ENCODE measurements at regions not wholly inside any gene's neighbourhood (a gene's known extent, or its start where the extent isn't known, plus 50 kb on each side); places are given as distances from the start of the nearest gene placed in this dataset.

DNA sequence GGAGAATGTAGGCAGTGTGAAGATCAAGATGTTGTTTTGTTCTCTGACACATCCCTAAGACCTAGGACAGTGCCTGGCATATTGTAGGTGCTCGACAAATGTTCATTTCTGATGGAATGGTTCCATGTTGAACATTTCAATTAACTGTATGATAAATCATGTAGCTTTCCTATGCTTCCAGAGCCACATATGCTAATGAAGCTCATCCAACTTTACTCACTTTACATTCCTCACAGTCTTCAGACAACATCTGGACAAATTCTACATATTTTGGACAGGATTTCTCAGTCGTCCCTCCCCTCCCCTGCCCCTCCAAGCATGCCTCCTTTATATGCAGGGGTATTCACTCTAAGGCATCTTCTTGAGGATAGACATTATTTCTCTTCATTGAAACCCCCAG lies 177.9 kb downstream of the BLID start:
- no peaks in the 10 kb centered on the region for H3K27me3 Mint-ChIP-seq (ENCODE audit: unreplicated experiment)
- no peaks in the 10 kb centered on the region for H3K36me3 Mint-ChIP-seq (ENCODE audit: unreplicated experiment)
- TF ChIP-seq, protein P1, sequence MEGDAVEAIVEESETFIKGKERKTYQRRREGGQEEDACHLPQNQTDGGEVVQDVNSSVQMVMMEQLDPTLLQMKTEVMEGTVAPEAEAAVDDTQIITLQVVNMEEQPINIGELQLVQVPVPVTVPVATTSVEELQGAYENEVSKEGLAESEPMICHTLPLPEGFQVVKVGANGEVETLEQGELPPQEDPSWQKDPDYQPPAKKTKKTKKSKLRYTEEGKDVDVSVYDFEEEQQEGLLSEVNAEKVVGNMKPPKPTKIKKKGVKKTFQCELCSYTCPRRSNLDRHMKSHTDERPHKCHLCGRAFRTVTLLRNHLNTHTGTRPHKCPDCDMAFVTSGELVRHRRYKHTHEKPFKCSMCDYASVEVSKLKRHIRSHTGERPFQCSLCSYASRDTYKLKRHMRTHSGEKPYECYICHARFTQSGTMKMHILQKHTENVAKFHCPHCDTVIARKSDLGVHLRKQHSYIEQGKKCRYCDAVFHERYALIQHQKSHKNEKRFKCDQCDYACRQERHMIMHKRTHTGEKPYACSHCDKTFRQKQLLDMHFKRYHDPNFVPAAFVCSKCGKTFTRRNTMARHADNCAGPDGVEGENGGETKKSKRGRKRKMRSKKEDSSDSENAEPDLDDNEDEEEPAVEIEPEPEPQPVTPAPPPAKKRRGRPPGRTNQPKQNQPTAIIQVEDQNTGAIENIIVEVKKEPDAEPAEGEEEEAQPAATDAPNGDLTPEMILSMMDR (IDR thresholded peaks at IDR 0.05): no peak
- peaks cover 7% of the 10 kb centered on the region for H3K9me3 Mint-ChIP-seq (ENCODE audit: unreplicated experiment)
- no peak overlapping the region for H3K4me3 Mint-ChIP-seq (ENCODE audit: unreplicated experiment)
- H3K4me1 Mint-ChIP-seq (ENCODE audit: unreplicated experiment): peaks cover 15% of the 10 kb centered on the region
- no peak for DNase-seq (ENCODE audit: extremely low spot score, unreplicated experiment)
- H3K27ac Mint-ChIP-seq (ENCODE audit: unreplicated experiment): no peak overlapping the region

- no peak for DNase-seq (ENCODE audit: extremely low spot score, unreplicated experiment)
- TF ChIP-seq, protein P1 (IDR thresholded peaks at IDR 0.05): no peak
- H3K36me3 Mint-ChIP-seq (ENCODE audit: unreplicated experiment): no peaks in the 10 kb centered on the region
- no peak overlapping the region for H3K4me3 Mint-ChIP-seq (ENCODE audit: unreplicated experiment)
- H3K9me3 Mint-ChIP-seq (ENCODE audit: unreplicated experiment): peaks cover 7% of the 10 kb centered on the region
- no peak overlapping the region for H3K27ac Mint-ChIP-seq (ENCODE audit: unreplicated experiment)
- H3K4me1 Mint-ChIP-seq (ENCODE audit: unreplicated experiment): peaks cover 15% of the 10 kb centered on the region
- no peaks in the 10 kb centered on the region for H3K27me3 Mint-ChIP-seq (ENCODE audit: unreplicated experiment)
These were observed 179.1 kb downstream of the BLID start for GRCh38 chr11:121936781-121937447.

DNA sequence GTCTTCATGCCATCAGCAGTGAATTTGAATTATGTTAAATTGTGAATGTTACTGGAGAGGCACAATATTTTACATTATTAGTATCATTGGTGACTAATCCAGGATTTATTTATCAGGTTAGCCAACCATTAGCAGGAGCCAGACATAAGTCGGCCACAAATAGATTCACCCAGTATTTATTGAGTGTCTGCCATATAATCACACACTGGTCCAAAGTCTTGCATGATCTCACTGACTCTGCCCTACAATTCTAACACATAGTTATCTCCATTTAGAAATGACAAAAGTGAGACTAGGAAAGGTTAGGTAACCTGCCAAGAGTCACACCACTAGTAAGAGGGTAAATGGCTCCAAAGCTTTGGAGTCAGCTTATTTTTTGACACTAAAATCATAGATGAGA lies 179.6 kb downstream of the BLID start:
- H3K4me3 Mint-ChIP-seq (ENCODE audit: unreplicated experiment): no peak overlapping the region
- TF ChIP-seq, protein P1 (IDR thresholded peaks at IDR 0.05): no peak
- no peaks in the 10 kb centered on the region for H3K36me3 Mint-ChIP-seq (ENCODE audit: unreplicated experiment)
- no peak for DNase-seq (ENCODE audit: extremely low spot score, unreplicated experiment)
- no peaks in the 10 kb centered on the region for H3K27me3 Mint-ChIP-seq (ENCODE audit: unreplicated experiment)
- H3K27ac Mint-ChIP-seq (ENCODE audit: unreplicated experiment): no peak overlapping the region
- H3K4me1 Mint-ChIP-seq (ENCODE audit: unreplicated experiment): peaks cover 15% of the 10 kb centered on the region
- H3K9me3 Mint-ChIP-seq (ENCODE audit: unreplicated experiment): peaks cover 7% of the 10 kb centered on the region

DNA sequence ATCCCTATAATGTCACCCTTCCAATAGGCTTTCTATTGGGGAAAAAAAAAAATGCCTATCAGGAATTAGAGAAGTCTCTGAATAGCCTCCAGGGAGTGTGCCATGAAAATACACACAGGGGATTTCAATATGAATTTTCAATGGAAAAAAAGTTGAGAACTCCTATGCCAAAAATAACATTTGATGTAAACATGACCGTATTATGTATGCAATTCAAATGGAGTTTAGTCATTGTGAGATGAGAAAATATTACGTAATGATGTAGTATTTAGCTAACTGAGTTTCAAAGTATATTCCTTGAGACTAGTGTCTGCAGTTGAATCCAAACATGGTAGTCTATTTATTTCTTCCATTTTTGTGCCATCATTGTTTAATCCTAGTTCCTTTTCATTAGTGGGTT lies 182.3 kb downstream of the BLID start:
- no peaks in the 10 kb centered on the region for H3K27me3 Mint-ChIP-seq (ENCODE audit: unreplicated experiment)
- DNase-seq (ENCODE audit: extremely low spot score, unreplicated experiment): no peak

GRCh38 chr11:121933294-121933693 lies 182.7 kb downstream of the BLID start:
- H3K27ac Mint-ChIP-seq (ENCODE audit: unreplicated experiment): no peak overlapping the region
- H3K4me1 Mint-ChIP-seq (ENCODE audit: unreplicated experiment): peaks cover 15% of the 10 kb centered on the region
- H3K4me3 Mint-ChIP-seq (ENCODE audit: unreplicated experiment): no peak overlapping the region
- no peaks in the 10 kb centered on the region for H3K36me3 Mint-ChIP-seq (ENCODE audit: unreplicated experiment)
- H3K27me3 Mint-ChIP-seq (ENCODE audit: unreplicated experiment): no peaks in the 10 kb centered on the region
- no peak for DNase-seq (ENCODE audit: extremely low spot score, unreplicated experiment)
- H3K9me3 Mint-ChIP-seq (ENCODE audit: unreplicated experiment): peaks cover 7% of the 10 kb centered on the region
- TF ChIP-seq, protein P1 (IDR thresholded peaks at IDR 0.05): no peak

More for the DNA sequence above, 182.3 kb downstream of the BLID start:
- Mint-ChIP-seq H3K4me1 (ENCODE audit: unreplicated experiment) (peaks cover 15% of the 10 kb centered on the region), H3K9me3 (ENCODE audit: unreplicated experiment) (peaks cover 7% of the 10 kb centered on the region), H3K36me3 (ENCODE audit: unreplicated experiment) (no peaks in the 10 kb centered on the region), H3K4me3 (ENCODE audit: unreplicated experiment) (no peak overlapping the region), H3K27ac (ENCODE audit: unreplicated experiment) (no peak overlapping the region)
- TF ChIP-seq, protein P1 (IDR thresholded peaks at IDR 0.05): no peak
